A549 (cell line): ENCODE measurements at regions not wholly inside any gene's neighbourhood (a gene's known extent, or its start where the extent isn't known, plus 50 kb on each side); places are given as distances from the start of the nearest gene placed in this dataset.

Source experiments
- ATAC-seq, 2 experiments: fragments of 200-7000 bp in 1 of 2; fragments of >200 bp in 1 of 2; cut with Nextera tagmentation in 1 of 2; cut with Tn5 transposase in 1 of 2; 3 replicates each; pipeline versions ENCODE4 v1.8.0 to v1.9.1; 2018 to 2020; ENCODE audit warnings: mild to moderate bottlenecking in 1 of 2, moderate library complexity in 1 of 2
- CTCF ChIA-PET: fragments of 300-600 bp; sonication (Branson Sonifier 250); formaldehyde crosslinking; extraction: SDS; loops from one replicate; lab custom pipeline; 2021; ENCODE audit warnings: antibody characterized with exemption, inconsistent platforms; lab: Yijun Ruan, JAX
- POLR2A ChIA-PET: fragments of 350-600 bp; formaldehyde crosslinking; extraction: SDS; loops from one replicate; lab custom pipeline; 2021; ENCODE audit warnings: antibody characterized with exemption, inconsistent platforms; lab: Yijun Ruan, JAX
- DNase-seq, 2 experiments: peaks; one replicate each; pipeline versions ENCODE4 v3.0.0 to v3.0.0-alpha.2; 2011 to 2016; ENCODE audit warnings: low read depth in 1 of 2, low spot score in 1 of 2
- FAIRE-seq: peaks from 2 replicates; lab custom pipeline; 2011; peaks lifted over from hg19 to GRCh38; lab: Jason Lieb, UNC
- H3K27ac ChIP-seq, 2 experiments: fragments of >200 bp; sonication (Bioruptor Twin); formaldehyde crosslinking; 3 replicates each; pipeline ENCODE4 v1.5.1; 2016 to 2017
- H3K4me1 ChIP-seq: fragments of >200 bp; sonication (Bioruptor Twin); formaldehyde crosslinking; 3 replicates; pipeline ENCODE4 v1.6.1; 2016
- H3K4me2 ChIP-seq: fragments of >200 bp; sonication (Bioruptor Twin); formaldehyde crosslinking; 3 replicates; pipeline ENCODE4 v1.6.1; 2016
- H3K4me3 ChIP-seq: fragments of >200 bp; sonication (Bioruptor Twin); formaldehyde crosslinking; 3 replicates; pipeline ENCODE4 v1.5.1; 2016
- H3K9me3 ChIP-seq: fragments of >200 bp; sonication (Bioruptor Twin); formaldehyde crosslinking; 3 replicates; pipeline ENCODE4 v1.6.1; 2016
- CBX8 ChIP-seq: fragments of 200-600 bp; sonication (generic); IDR thresholded peaks from 2 replicates; pipeline ENCODE4 v1.6.1; 2016
- CEBPB ChIP-seq, 2 experiments: fragments of >200 bp in 1 of 2; sonication (Bioruptor Twin) in 1 of 2; formaldehyde crosslinking in 1 of 2; IDR thresholded peaks; 2 replicates each; pipeline ENCODE4 v1.6.1; 2012 to 2016
- CHD4 ChIP-seq: fragments of 200-600 bp; sonication (generic); IDR thresholded peaks from 2 replicates; pipeline ENCODE4 v1.6.1; 2016; ENCODE audit warnings: antibody characterized with exemption, mild to moderate bottlenecking, borderline replicate concordance
- EP300 ChIP-seq, 2 experiments: fragments of >200 bp; sonication (Bioruptor Twin); formaldehyde crosslinking; IDR thresholded peaks; 2 replicates in 1 of 2; 3 replicates in 1 of 2; pipeline ENCODE4 v1.6.1; 2016 to 2017
- FOXS1 ChIP-seq: fragments of 250-450 bp; sonication (Bioruptor Pico); IDR thresholded peaks from 2 replicates; pipeline ENCODE4 v1.5.0; 2020; ENCODE audit warnings: mild to moderate bottlenecking, moderate library complexity
- GATA3 ChIP-seq: IDR thresholded peaks from 2 replicates; pipeline ENCODE4 v1.6.1; 2012; ENCODE audit warnings: borderline replicate concordance
- MAZ ChIP-seq: fragments of 150-350 bp; IDR thresholded peaks from 2 replicates; pipeline ENCODE4 v1.6.1; 2014; ENCODE audit warnings: antibody characterized with exemption, low read depth, low read length, borderline replicate concordance
- NFE2L2 ChIP-seq: fragments of 150-350 bp; conservative IDR thresholded peaks from 2 replicates; pipeline ENCODE4 v1.6.1; 2014; ENCODE audit warnings: low read length
- POLR2A ChIP-seq: IDR thresholded peaks from 2 replicates; pipeline ENCODE4 v1.6.1; 2012; ENCODE audit warnings: mild to moderate bottlenecking, low read length
- RAD21 ChIP-seq, 2 experiments: fragments of >200 bp in 1 of 2; sonication (Bioruptor Twin) in 1 of 2; formaldehyde crosslinking in 1 of 2; IDR thresholded peaks in 1 of 2; conservative IDR thresholded peaks in 1 of 2; 2 replicates in 1 of 2; 3 replicates in 1 of 2; pipeline ENCODE4 v1.6.1; 2012 to 2018; ENCODE audit warnings: inconsistent platforms in 1 of 2
- REST ChIP-seq: fragments of 200-600 bp; sonication (generic); IDR thresholded peaks from 2 replicates; pipeline ENCODE4 v1.6.1; 2016; ENCODE audit warnings: antibody characterized with exemption, mild to moderate bottlenecking, moderate library complexity
- RFX5 ChIP-seq: fragments of 450-650 bp; IDR thresholded peaks from 2 replicates; pipeline ENCODE4 v1.7.1; 2014; ENCODE audit warnings: antibody characterized with exemption, mild to moderate bottlenecking, moderate library complexity
- TFCP2L1 ChIP-seq: fragments of 250-450 bp; sonication (Bioruptor Pico); IDR thresholded peaks from 2 replicates; pipeline ENCODE4 v1.5.0; 2021; ENCODE audit warnings: mild to moderate bottlenecking
- ZC3H11A ChIP-seq: fragments of 450-650 bp; IDR thresholded peaks from 2 replicates; pipeline ENCODE4 v1.6.1; 2014; ENCODE audit warnings: antibody characterized with exemption, mild to moderate bottlenecking
- WGBS: methylation state at CpG from one replicate; pipeline ENCODE4 v1.1.6; 2017; ENCODE audit errors: missing lambda C conversion rate; 5-methylcytosine and 5-hydroxymethylcytosine counted together
- TF ChIP-seq, protein P1 (sequence below): fragments of 250-450 bp; sonication (Bioruptor Pico); IDR thresholded peaks from 2 replicates; pipeline ENCODE4 v1.5.0; 2020; ENCODE audit warnings: low read depth, mild to moderate bottlenecking, moderate library complexity

- TF ChIP-seq REST (no peak), CHD4 (no peak), POLR2A (no peak)
- TF ChIP-seq, all 56 proteins: peak for 0
Measured at GRCh38 chr10:28937959-28938358, 260.6 kb downstream of the BAMBI start (continued).

- WGBS, result 9% methylated on average over 1 of the region's 1 CpG
- H3K4me2 ChIP-seq, result peak overlapping the region; percentile 79
Measured at GRCh38 chr10:28938745-28939144, 261.4 kb downstream of the BAMBI start.

More at GRCh38 chr10:28938745-28939144, 261.4 kb downstream of the BAMBI start:
- ATAC-seq, result no peak
- no peak for FAIRE-seq
- no peak for DNase-seq
- H3K9me3 ChIP-seq, result peaks cover 1% of the 10 kb centered on the region; the same call in 1 of the 3 replicates
- TF ChIP-seq REST (no peak), NFE2L2 (no peak), EP300 (IDR thresholded peaks at IDR 0.05) (no peak), CBX8 (no peak), MAZ (no peak), RFX5 (no peak), GATA3 (no peak), RAD21 (conservative IDR thresholded peaks at IDR 0.05 in 1 of 2, IDR thresholded peaks at IDR 0.05 in 1 of 2) (no peak), FOXS1 (no peak), TFCP2L1 (CRISPR knock-in tag) (no peak), ZC3H11A (no peak), CEBPB (IDR thresholded peaks at IDR 0.05) (no peak)
- TF ChIP-seq, protein P1, sequence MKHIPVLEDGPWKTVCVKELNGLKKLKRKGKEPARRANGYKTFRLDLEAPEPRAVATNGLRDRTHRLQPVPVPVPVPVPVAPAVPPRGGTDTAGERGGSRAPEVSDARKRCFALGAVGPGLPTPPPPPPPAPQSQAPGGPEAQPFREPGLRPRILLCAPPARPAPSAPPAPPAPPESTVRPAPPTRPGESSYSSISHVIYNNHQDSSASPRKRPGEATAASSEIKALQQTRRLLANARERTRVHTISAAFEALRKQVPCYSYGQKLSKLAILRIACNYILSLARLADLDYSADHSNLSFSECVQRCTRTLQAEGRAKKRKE (CRISPR knock-in tag), result no peak
- H3K4me1 ChIP-seq, result peaks cover 35% of the 10 kb centered on the region
- H3K27ac ChIP-seq, result peak overlapping the region; percentile 85
- POLR2A ChIA-PET, result interaction anchor here (1.0 to 1.8 kb wide), 5 partner anchors 46 to 271 kb away, joined by 4 to 8 read pairs (median 6); partner anchors contain the start of gene BAMBI
- CTCF ChIA-PET, result interaction anchor here (0.6 to 3.4 kb wide), 66 partner anchors 9 to 469 kb away, joined by 3 to 36 read pairs (median 4); partner anchors contain the start of gene BAMBI
- H3K4me3 ChIP-seq, result peak overlapping the region; percentile 35
